ENCODE measurements at regions not wholly inside any gene's neighbourhood (a gene's known extent, or its start where the extent isn't known, plus 50 kb on each side); places are given as distances from the start of the nearest gene placed in this dataset.

DNA sequence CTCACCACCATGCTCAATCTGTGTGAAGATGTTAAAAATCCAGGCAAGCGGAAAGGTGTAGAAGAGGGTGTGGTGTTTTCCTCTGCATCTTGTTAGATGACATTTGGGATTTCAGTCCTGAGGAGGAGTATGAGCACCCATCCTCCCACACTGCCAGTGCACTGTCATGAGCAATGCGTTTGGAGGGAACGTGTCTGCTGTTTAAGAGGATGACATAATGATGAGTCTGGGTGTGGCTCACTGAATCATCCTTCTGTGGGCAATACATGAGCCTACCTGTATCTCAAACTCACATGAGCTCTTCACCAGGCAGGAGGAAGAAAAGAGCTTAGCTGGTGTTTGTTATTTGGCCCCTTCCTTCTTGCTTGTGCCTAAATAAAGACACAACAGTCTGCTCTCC lies 67.9 kb upstream of the ARX start:
- TF ChIP-seq, protein P1, sequence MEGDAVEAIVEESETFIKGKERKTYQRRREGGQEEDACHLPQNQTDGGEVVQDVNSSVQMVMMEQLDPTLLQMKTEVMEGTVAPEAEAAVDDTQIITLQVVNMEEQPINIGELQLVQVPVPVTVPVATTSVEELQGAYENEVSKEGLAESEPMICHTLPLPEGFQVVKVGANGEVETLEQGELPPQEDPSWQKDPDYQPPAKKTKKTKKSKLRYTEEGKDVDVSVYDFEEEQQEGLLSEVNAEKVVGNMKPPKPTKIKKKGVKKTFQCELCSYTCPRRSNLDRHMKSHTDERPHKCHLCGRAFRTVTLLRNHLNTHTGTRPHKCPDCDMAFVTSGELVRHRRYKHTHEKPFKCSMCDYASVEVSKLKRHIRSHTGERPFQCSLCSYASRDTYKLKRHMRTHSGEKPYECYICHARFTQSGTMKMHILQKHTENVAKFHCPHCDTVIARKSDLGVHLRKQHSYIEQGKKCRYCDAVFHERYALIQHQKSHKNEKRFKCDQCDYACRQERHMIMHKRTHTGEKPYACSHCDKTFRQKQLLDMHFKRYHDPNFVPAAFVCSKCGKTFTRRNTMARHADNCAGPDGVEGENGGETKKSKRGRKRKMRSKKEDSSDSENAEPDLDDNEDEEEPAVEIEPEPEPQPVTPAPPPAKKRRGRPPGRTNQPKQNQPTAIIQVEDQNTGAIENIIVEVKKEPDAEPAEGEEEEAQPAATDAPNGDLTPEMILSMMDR (IDR thresholded peaks at IDR 0.05) = no peak
- TF ChIP-seq POLR2A (IDR thresholded peaks at IDR 0.05) = no peak
